WTC11 (cell line): ENCODE measurements at regions not wholly inside any gene's neighbourhood (a gene's known extent, or its start where the extent isn't known, plus 50 kb on each side); places are given as distances from the start of the nearest gene placed in this dataset.

ENCODE experiments used
- ATAC-seq: fragments of 200-7000 bp; cut with Tn5 transposase; 2 replicates; pipeline ENCODE4 v1.10.0; 2021; ENCODE audit warnings: mild to moderate bottlenecking, moderate library complexity
- CTCF ChIA-PET: fragments of 300-600 bp; sonication (Branson Sonifier 250); formaldehyde crosslinking; loops from one replicate; lab custom pipeline; 2021; ENCODE audit warnings: antibody characterized with exemption; lab: Charles Lee
- POLR2A ChIA-PET: fragments of 350-600 bp; sonication (Branson Sonifier 250); formaldehyde crosslinking; loops from one replicate; lab custom pipeline; 2021; ENCODE audit warnings: antibody characterized with exemption; lab: Charles Lee
- DNase-seq: peaks from one replicate; pipeline ENCODE4 v3.0.0; 2021; ENCODE audit warnings: low spot score
- H3K27ac Mint-ChIP-seq: 2 replicates; pipeline ENCODE4 v1.8.0; 2021; ENCODE audit warnings: mixed read lengths
- H3K27me3 Mint-ChIP-seq: 2 replicates; pipeline ENCODE4 v1.8.0; 2021; ENCODE audit warnings: low read depth, mild to moderate bottlenecking, moderate library complexity, mixed read lengths
- H3K36me3 Mint-ChIP-seq: 2 replicates; pipeline ENCODE4 v1.8.0; 2021; ENCODE audit warnings: mixed read lengths
- H3K4me1 Mint-ChIP-seq: 2 replicates; pipeline ENCODE4 v1.8.0; 2022; ENCODE audit warnings: mixed read lengths
- H3K4me3 Mint-ChIP-seq: 2 replicates; pipeline ENCODE4 v1.8.0; 2021; ENCODE audit warnings: mild to moderate bottlenecking, moderate library complexity, mixed read lengths
- H3K9me3 Mint-ChIP-seq: 2 replicates; pipeline ENCODE4 v1.8.0; 2021; ENCODE audit warnings: mixed read lengths
- ATF3 ChIP-seq: sonication (generic); formaldehyde crosslinking; conservative IDR thresholded peaks from 2 replicates; pipeline ENCODE4 v1.8.1; 2022; ENCODE audit warnings: mild to moderate bottlenecking, missing genetic modification reagents
- FOXJ3 ChIP-seq: sonication (generic); formaldehyde crosslinking; IDR thresholded peaks from 2 replicates; pipeline ENCODE4 v1.9.0; 2021; ENCODE audit warnings: missing genetic modification reagents, mild to moderate bottlenecking, borderline replicate concordance
- FOXK1 ChIP-seq: sonication (generic); formaldehyde crosslinking; IDR thresholded peaks from 2 replicates; pipeline ENCODE4 v1.8.0; 2022; ENCODE audit warnings: mild to moderate bottlenecking, moderate library complexity, missing genetic modification reagents
- GABPB1 ChIP-seq: sonication (generic); formaldehyde crosslinking; IDR thresholded peaks from 2 replicates; pipeline ENCODE4 v1.8.1; 2023; ENCODE audit warnings: mild to moderate bottlenecking, missing genetic modification reagents
- IRF2 ChIP-seq: sonication (generic); formaldehyde crosslinking; IDR thresholded peaks from 2 replicates; pipeline ENCODE4 v1.8.0; 2022; ENCODE audit warnings: low read depth, missing genetic modification reagents, borderline replicate concordance
- JAZF1 ChIP-seq: fragments of 250-450 bp; sonication (Bioruptor Pico); IDR thresholded peaks from 2 replicates; pipeline ENCODE4 v1.9.0; 2021; ENCODE audit warnings: moderate library complexity, mild to moderate bottlenecking, inconsistent platforms
- NFE2L1 ChIP-seq: sonication (generic); formaldehyde crosslinking; IDR thresholded peaks from 2 replicates; pipeline ENCODE4 v1.8.1; 2023; ENCODE audit warnings: missing genetic modification reagents
- PREB ChIP-seq: sonication (generic); formaldehyde crosslinking; IDR thresholded peaks from 2 replicates; pipeline ENCODE4 v1.8.1; 2022; ENCODE audit warnings: mild to moderate bottlenecking, missing genetic modification reagents, moderate library complexity, borderline replicate concordance
- PRRX2 ChIP-seq: fragments of 250-450 bp; sonication (Bioruptor Pico); IDR thresholded peaks from 2 replicates; pipeline ENCODE4 v1.8.0; 2021; ENCODE audit warnings: mild to moderate bottlenecking
- SOX15 ChIP-seq: fragments of 250-450 bp; sonication (Bioruptor Pico); IDR thresholded peaks from 2 replicates; pipeline ENCODE4 v1.9.0; 2021; ENCODE audit warnings: mild to moderate bottlenecking
- TEAD1 ChIP-seq: sonication (generic); formaldehyde crosslinking; IDR thresholded peaks from 2 replicates; pipeline ENCODE4 v1.8.0; 2022; ENCODE audit warnings: mild to moderate bottlenecking, missing genetic modification reagents
- TEAD4 ChIP-seq: sonication (generic); formaldehyde crosslinking; IDR thresholded peaks from 2 replicates; pipeline ENCODE4 v1.8.0; 2022; ENCODE audit warnings: mild to moderate bottlenecking, missing genetic modification reagents
- ZNF121 ChIP-seq: sonication (generic); formaldehyde crosslinking; IDR thresholded peaks from 2 replicates; pipeline ENCODE4 v1.8.0; 2023; ENCODE audit warnings: missing genetic modification reagents
- ZNF671 ChIP-seq: fragments of 250-450 bp; sonication (Bioruptor Pico); IDR thresholded peaks from 2 replicates; pipeline ENCODE4 v1.8.0; 2021; ENCODE audit warnings: mild to moderate bottlenecking
- TF ChIP-seq, protein P1 (sequence below): sonication (generic); formaldehyde crosslinking; IDR thresholded peaks from 2 replicates; pipeline ENCODE4 v1.8.0; 2022; ENCODE audit warnings: mild to moderate bottlenecking, missing genetic modification reagents
- TF ChIP-seq, protein P2 (sequence below): sonication (generic); formaldehyde crosslinking; IDR thresholded peaks from 2 replicates; pipeline ENCODE4 v1.8.1; 2023; ENCODE audit warnings: mild to moderate bottlenecking, missing genetic modification reagents
- TF ChIP-seq, protein P3 (sequence below): sonication (generic); formaldehyde crosslinking; IDR thresholded peaks from 2 replicates; pipeline ENCODE4 v1.8.1; 2023; ENCODE audit warnings: mild to moderate bottlenecking, missing genetic modification reagents, moderate library complexity
- TF ChIP-seq, protein P4 (sequence below): sonication (generic); formaldehyde crosslinking; IDR thresholded peaks from 2 replicates; pipeline ENCODE4 v1.8.0; 2023; ENCODE audit warnings: missing genetic modification reagents
- TF ChIP-seq, protein P5 (sequence below): fragments of 250-450 bp; sonication (Bioruptor Pico); IDR thresholded peaks from 2 replicates; pipeline ENCODE4 v1.9.0; 2021; ENCODE audit warnings: mild to moderate bottlenecking, borderline replicate concordance

DNA sequence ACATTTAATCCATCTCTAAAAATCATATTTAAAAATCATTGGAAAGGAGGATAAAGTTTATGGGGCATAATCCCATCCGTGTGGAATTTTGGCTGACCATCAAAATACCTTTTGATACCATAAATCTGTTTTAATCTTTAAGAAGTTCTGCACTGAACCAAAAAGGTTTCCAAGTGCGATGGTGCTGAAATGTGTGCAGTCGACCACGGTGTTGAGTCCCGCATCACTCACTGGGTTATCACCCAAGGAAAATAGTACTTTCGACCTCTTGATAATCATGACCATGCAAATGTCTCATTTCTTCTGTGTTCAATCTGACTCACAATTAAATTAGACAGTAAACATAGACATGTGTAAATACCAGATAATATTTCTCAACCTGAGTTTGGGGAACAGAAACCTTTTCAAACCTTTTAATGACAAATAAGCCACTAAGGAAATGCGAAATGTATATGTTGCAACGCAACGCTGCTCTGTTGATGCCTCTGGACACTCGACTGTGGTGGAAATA is 62.0 kb upstream of the CDH6 start:
- Mint-ChIP-seq H3K4me1 (peaks cover 4% of the 10 kb centered on the region; the same call in 1 of the 2 replicates), H3K4me3 (no peak overlapping the region), H3K27me3 (no peaks in the 10 kb centered on the region), H3K27ac (no peak overlapping the region), H3K36me3 (peaks cover 10% of the 10 kb centered on the region), H3K9me3 (peaks cover 26% of the 10 kb centered on the region)
- TF ChIP-seq GABPB1 (CRISPR knock-in tag): no peak
- no peak for TF ChIP-seq ZNF671
- no peak for TF ChIP-seq ATF3
- no peak for TF ChIP-seq PRRX2 (CRISPR knock-in tag)
- TF ChIP-seq, protein P1, sequence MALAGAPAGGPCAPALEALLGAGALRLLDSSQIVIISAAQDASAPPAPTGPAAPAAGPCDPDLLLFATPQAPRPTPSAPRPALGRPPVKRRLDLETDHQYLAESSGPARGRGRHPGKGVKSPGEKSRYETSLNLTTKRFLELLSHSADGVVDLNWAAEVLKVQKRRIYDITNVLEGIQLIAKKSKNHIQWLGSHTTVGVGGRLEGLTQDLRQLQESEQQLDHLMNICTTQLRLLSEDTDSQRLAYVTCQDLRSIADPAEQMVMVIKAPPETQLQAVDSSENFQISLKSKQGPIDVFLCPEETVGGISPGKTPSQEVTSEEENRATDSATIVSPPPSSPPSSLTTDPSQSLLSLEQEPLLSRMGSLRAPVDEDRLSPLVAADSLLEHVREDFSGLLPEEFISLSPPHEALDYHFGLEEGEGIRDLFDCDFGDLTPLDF (CRISPR knock-in tag): no peak
- no peak for TF ChIP-seq FOXK1 (CRISPR knock-in tag)
- TF ChIP-seq, protein P2, sequence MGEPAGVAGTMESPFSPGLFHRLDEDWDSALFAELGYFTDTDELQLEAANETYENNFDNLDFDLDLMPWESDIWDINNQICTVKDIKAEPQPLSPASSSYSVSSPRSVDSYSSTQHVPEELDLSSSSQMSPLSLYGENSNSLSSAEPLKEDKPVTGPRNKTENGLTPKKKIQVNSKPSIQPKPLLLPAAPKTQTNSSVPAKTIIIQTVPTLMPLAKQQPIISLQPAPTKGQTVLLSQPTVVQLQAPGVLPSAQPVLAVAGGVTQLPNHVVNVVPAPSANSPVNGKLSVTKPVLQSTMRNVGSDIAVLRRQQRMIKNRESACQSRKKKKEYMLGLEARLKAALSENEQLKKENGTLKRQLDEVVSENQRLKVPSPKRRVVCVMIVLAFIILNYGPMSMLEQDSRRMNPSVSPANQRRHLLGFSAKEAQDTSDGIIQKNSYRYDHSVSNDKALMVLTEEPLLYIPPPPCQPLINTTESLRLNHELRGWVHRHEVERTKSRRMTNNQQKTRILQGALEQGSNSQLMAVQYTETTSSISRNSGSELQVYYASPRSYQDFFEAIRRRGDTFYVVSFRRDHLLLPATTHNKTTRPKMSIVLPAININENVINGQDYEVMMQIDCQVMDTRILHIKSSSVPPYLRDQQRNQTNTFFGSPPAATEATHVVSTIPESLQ: no peak
- ATAC-seq (no peak), DNase-seq (no peak)
- ChIA-PET POLR2A (no interaction called here), CTCF (no interaction called here)

DNA sequence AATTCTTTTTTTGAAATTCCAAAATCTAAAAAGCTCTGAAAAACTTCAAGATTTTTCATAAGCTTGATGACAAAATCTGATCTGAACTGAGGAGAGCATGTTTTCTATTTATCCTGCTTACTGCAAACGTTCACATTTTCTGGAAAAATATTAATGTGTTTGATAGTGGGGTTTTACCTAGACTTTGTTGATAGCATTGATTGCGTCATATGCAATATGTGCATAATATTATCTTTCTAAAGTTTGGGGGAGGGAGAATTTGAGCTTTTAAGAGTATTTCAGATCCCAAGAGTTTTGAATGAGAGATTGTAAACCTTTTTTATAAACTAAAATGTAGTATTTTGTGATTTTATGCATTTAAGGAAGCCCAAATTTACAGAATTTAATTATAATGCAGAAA is 62.8 kb upstream of the CDH6 start:
- CTCF ChIA-PET: no interaction called here
- no peaks in the 10 kb centered on the region for H3K27me3 Mint-ChIP-seq

GRCh38 chr5:31124651-31125305 is 68.7 kb upstream of the CDH6 start:
- POLR2A ChIA-PET: no interaction called here
- Mint-ChIP-seq H3K27ac (no peak overlapping the region), H3K4me3 (no peak overlapping the region), H3K9me3 (peaks cover 19% of the 10 kb centered on the region), H3K36me3 (peaks cover 6% of the 10 kb centered on the region), H3K4me1 (no peaks in the 10 kb centered on the region), H3K27me3 (no peaks in the 10 kb centered on the region)
- DNase-seq: no peak
- CTCF ChIA-PET: no interaction called here
- no peak for ATAC-seq
- TF ChIP-seq TEAD4 (CRISPR knock-in tag): no peak
- no peak for TF ChIP-seq ZNF121 (CRISPR knock-in tag)
- TF ChIP-seq, protein P3, sequence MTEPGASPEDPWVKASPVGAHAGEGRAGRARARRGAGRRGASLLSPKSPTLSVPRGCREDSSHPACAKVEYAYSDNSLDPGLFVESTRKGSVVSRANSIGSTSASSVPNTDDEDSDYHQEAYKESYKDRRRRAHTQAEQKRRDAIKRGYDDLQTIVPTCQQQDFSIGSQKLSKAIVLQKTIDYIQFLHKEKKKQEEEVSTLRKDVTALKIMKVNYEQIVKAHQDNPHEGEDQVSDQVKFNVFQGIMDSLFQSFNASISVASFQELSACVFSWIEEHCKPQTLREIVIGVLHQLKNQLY: no peak
- no peak for TF ChIP-seq SOX15 (CRISPR knock-in tag)
- TF ChIP-seq, protein P4, sequence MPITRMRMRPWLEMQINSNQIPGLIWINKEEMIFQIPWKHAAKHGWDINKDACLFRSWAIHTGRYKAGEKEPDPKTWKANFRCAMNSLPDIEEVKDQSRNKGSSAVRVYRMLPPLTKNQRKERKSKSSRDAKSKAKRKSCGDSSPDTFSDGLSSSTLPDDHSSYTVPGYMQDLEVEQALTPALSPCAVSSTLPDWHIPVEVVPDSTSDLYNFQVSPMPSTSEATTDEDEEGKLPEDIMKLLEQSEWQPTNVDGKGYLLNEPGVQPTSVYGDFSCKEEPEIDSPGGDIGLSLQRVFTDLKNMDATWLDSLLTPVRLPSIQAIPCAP (CRISPR knock-in tag): no peak
- TF ChIP-seq NFE2L1 (CRISPR knock-in tag): no peak
- TF ChIP-seq TEAD1: no peak
- TF ChIP-seq IRF2 (CRISPR knock-in tag): no peak
- TF ChIP-seq PREB: no peak
- no peak for TF ChIP-seq JAZF1

More for the DNA sequence above, 62.8 kb upstream of the CDH6 start:
- Mint-ChIP-seq H3K9me3 (peaks cover 25% of the 10 kb centered on the region), H3K27ac (no peak overlapping the region), H3K4me1 (peaks cover 4% of the 10 kb centered on the region; the same call in 1 of the 2 replicates), H3K36me3 (peaks cover 10% of the 10 kb centered on the region), H3K4me3 (no peak overlapping the region)
- DNase-seq (no peak), ATAC-seq (no peak)
- POLR2A ChIA-PET: no interaction called here
- TF ChIP-seq, protein P5, sequence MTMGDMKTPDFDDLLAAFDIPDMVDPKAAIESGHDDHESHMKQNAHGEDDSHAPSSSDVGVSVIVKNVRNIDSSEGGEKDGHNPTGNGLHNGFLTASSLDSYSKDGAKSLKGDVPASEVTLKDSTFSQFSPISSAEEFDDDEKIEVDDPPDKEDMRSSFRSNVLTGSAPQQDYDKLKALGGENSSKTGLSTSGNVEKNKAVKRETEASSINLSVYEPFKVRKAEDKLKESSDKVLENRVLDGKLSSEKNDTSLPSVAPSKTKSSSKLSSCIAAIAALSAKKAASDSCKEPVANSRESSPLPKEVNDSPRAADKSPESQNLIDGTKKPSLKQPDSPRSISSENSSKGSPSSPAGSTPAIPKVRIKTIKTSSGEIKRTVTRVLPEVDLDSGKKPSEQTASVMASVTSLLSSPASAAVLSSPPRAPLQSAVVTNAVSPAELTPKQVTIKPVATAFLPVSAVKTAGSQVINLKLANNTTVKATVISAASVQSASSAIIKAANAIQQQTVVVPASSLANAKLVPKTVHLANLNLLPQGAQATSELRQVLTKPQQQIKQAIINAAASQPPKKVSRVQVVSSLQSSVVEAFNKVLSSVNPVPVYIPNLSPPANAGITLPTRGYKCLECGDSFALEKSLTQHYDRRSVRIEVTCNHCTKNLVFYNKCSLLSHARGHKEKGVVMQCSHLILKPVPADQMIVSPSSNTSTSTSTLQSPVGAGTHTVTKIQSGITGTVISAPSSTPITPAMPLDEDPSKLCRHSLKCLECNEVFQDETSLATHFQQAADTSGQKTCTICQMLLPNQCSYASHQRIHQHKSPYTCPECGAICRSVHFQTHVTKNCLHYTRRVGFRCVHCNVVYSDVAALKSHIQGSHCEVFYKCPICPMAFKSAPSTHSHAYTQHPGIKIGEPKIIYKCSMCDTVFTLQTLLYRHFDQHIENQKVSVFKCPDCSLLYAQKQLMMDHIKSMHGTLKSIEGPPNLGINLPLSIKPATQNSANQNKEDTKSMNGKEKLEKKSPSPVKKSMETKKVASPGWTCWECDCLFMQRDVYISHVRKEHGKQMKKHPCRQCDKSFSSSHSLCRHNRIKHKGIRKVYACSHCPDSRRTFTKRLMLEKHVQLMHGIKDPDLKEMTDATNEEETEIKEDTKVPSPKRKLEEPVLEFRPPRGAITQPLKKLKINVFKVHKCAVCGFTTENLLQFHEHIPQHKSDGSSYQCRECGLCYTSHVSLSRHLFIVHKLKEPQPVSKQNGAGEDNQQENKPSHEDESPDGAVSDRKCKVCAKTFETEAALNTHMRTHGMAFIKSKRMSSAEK: no peak
- no peak for TF ChIP-seq FOXJ3 (CRISPR knock-in tag)
- TF ChIP-seq, protein P4 (CRISPR knock-in tag): no peak
